ENCODE measurements at regions not wholly inside any gene's neighbourhood (a gene's known extent, or its start where the extent isn't known, plus 50 kb on each side); places are given as distances from the start of the nearest gene placed in this dataset.

GRCh38 chr9:16131264-16131663, 578.4 kb downstream of the CCDC171 start:
- Histone ChIP-seq H3K9me3 (no peaks in the 10 kb centered on the region), H3K27me3 (replicated peaks; ENCODE audit: control insufficient read depth, insufficient read depth, low read length) (no peaks in the 10 kb centered on the region), H3K36me3 (ENCODE audit: control insufficient read depth, insufficient read depth, low read length) (no peaks in the 10 kb centered on the region), H3K4me3 (ENCODE audit: low read depth, low read length) (no peak overlapping the region), H3K4me1 (no peaks in the 10 kb centered on the region)
- peaks cover 21% of the 10 kb centered on the region for H3K9me3 Mint-ChIP-seq (ENCODE audit: unreplicated experiment)
- no peaks in the 10 kb centered on the region for H3K27me3 Mint-ChIP-seq (ENCODE audit: insufficient read depth, unreplicated experiment)
- TF ChIP-seq, protein P1, sequence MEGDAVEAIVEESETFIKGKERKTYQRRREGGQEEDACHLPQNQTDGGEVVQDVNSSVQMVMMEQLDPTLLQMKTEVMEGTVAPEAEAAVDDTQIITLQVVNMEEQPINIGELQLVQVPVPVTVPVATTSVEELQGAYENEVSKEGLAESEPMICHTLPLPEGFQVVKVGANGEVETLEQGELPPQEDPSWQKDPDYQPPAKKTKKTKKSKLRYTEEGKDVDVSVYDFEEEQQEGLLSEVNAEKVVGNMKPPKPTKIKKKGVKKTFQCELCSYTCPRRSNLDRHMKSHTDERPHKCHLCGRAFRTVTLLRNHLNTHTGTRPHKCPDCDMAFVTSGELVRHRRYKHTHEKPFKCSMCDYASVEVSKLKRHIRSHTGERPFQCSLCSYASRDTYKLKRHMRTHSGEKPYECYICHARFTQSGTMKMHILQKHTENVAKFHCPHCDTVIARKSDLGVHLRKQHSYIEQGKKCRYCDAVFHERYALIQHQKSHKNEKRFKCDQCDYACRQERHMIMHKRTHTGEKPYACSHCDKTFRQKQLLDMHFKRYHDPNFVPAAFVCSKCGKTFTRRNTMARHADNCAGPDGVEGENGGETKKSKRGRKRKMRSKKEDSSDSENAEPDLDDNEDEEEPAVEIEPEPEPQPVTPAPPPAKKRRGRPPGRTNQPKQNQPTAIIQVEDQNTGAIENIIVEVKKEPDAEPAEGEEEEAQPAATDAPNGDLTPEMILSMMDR (IDR thresholded peaks at IDR 0.05; ENCODE audit: insufficient read depth in 1 of 2, low read depth in 1 of 2, low read length in 1 of 2, severe bottlenecking in 1 of 2, unreplicated experiment in 1 of 2) = no peak
- DNase-seq = no peak
- CTCF ChIA-PET = no interaction called here
- H3K4me1 Mint-ChIP-seq (ENCODE audit: low read depth, unreplicated experiment) = no peaks in the 10 kb centered on the region
- no TSS peak for BruUV-seq (replicated peaks)
- POLR2A ChIA-PET = no interaction called here
- no peak overlapping the region for H3K27ac Mint-ChIP-seq (ENCODE audit: unreplicated experiment)
- intact Hi-C loops (cut with micrococcal nuclease; ENCODE audit: unreplicated experiment) = loop anchor here (10.0 kb wide), 1 partner anchor 256 kb away; no protein-coding TSS in a partner anchor
- peaks cover 6% of the 10 kb centered on the region for H3K36me3 Mint-ChIP-seq (ENCODE audit: insufficient read depth, unreplicated experiment)
- H3K4me3 Mint-ChIP-seq (ENCODE audit: unreplicated experiment) = no peak overlapping the region

DNA sequence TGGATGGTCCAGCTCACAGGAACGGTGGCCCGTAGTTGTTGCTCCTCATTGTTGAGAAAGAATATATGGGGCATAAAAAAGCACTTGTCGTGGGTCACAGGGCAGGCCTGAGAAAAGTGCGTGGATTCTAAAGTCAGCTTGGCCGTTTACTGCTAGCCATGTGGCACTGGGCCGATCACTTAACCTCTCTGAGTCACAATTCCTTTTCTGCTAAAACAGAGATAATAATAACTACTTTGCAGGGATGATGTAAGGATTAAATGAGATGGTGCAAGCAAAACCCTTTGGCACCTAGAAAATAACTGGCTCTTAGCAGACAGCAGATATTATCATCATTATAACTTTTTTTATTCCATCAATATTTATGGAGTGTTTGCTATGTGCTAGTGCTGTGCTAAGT, 579.7 kb downstream of the CCDC171 start:
- peaks cover 6% of the 10 kb centered on the region for H3K36me3 Mint-ChIP-seq (ENCODE audit: insufficient read depth, unreplicated experiment)
- DNase-seq = no peak
- TF ChIP-seq, protein P1 (IDR thresholded peaks at IDR 0.05; ENCODE audit: insufficient read depth in 1 of 2, low read depth in 1 of 2, low read length in 1 of 2, severe bottlenecking in 1 of 2, unreplicated experiment in 1 of 2) = no peak
- H3K36me3 ChIP-seq (ENCODE audit: control insufficient read depth, insufficient read depth, low read length) = no peaks in the 10 kb centered on the region
- H3K9me3 Mint-ChIP-seq (ENCODE audit: unreplicated experiment) = peaks cover 13% of the 10 kb centered on the region
- no peak overlapping the region for H3K27ac Mint-ChIP-seq (ENCODE audit: unreplicated experiment)
- H3K4me1 Mint-ChIP-seq (ENCODE audit: low read depth, unreplicated experiment) = no peaks in the 10 kb centered on the region
- BruUV-seq (replicated peaks) = no TSS peak
- no peaks in the 10 kb centered on the region for H3K9me3 ChIP-seq
- H3K4me3 Mint-ChIP-seq (ENCODE audit: unreplicated experiment) = no peak overlapping the region
- ChIA-PET POLR2A (no interaction called here), CTCF (interaction anchor here (1.3 kb wide), 1 partner anchor 22 kb away, joined by 6 read pairs; no protein-coding TSS in a partner anchor)
- no peaks in the 10 kb centered on the region for H3K27me3 ChIP-seq (replicated peaks; ENCODE audit: control insufficient read depth, insufficient read depth, low read length)
- H3K27me3 Mint-ChIP-seq (ENCODE audit: insufficient read depth, unreplicated experiment) = no peaks in the 10 kb centered on the region
- intact Hi-C loops (cut with micrococcal nuclease; ENCODE audit: unreplicated experiment) = loop anchor here (10.0 kb wide), 1 partner anchor 258 kb away; no protein-coding TSS in a partner anchor
- H3K4me1 ChIP-seq = no peaks in the 10 kb centered on the region
- H3K4me3 ChIP-seq (ENCODE audit: low read depth, low read length) = no peak overlapping the region

DNA sequence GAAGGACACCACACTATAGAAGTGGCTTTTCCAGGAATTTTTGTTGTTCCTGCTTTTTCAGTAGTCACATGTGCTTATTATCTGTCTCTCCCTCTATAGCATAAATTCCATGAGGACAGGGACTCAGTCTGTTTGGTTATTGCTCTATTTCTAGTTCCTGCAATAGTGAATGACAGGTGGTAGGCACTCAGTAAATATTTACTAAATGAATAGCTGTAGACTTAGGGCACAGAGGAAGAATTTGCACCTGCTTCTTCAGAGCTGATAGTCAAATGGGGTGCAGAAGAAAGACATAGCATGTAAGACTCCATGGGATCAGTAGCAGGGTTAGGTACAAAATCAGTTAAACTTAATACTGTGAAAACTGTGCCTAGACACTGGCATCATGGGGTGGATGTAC, 580.2 kb downstream of the CCDC171 start:
- Mint-ChIP-seq H3K27me3 (ENCODE audit: insufficient read depth, unreplicated experiment) (no peaks in the 10 kb centered on the region), H3K9me3 (ENCODE audit: unreplicated experiment) (peaks cover 12% of the 10 kb centered on the region), H3K36me3 (ENCODE audit: insufficient read depth, unreplicated experiment) (peaks cover 6% of the 10 kb centered on the region), H3K27ac (ENCODE audit: unreplicated experiment) (no peak overlapping the region), H3K4me1 (ENCODE audit: low read depth, unreplicated experiment) (no peaks in the 10 kb centered on the region), H3K4me3 (ENCODE audit: unreplicated experiment) (no peak overlapping the region)
- POLR2A ChIA-PET = no interaction called here
- Histone ChIP-seq H3K4me1 (no peaks in the 10 kb centered on the region), H3K4me3 (ENCODE audit: low read depth, low read length) (no peak overlapping the region), H3K27me3 (replicated peaks; ENCODE audit: control insufficient read depth, insufficient read depth, low read length) (no peaks in the 10 kb centered on the region), H3K9me3 (no peaks in the 10 kb centered on the region), H3K36me3 (ENCODE audit: control insufficient read depth, insufficient read depth, low read length) (no peaks in the 10 kb centered on the region)
- intact Hi-C loops (cut with micrococcal nuclease; ENCODE audit: unreplicated experiment) = loop anchor here (10.0 kb wide), 1 partner anchor 258 kb away; no protein-coding TSS in a partner anchor
- TF ChIP-seq, protein P1 (IDR thresholded peaks at IDR 0.05; ENCODE audit: insufficient read depth in 1 of 2, low read depth in 1 of 2, low read length in 1 of 2, severe bottlenecking in 1 of 2, unreplicated experiment in 1 of 2) = no peak
- no TSS peak for BruUV-seq (replicated peaks)
- CTCF ChIA-PET = interaction anchor here (1.3 kb wide), 1 partner anchor 22 kb away, joined by 6 read pairs; no protein-coding TSS in a partner anchor
- no peak for DNase-seq

Data from Caco-2 (cell line).